Endothelial cell of umbilical vein (primary cell): ENCODE measurements at regions not wholly inside any gene's neighbourhood (a gene's known extent, or its start where the extent isn't known, plus 50 kb on each side); places are given as distances from the start of the nearest gene placed in this dataset.

Source experiments
- CTCF ChIP-seq, 2 donors: IDR thresholded peaks; 1 replicate in 1 of 2; 2 replicates in 1 of 2; pipeline ENCODE4 v1.5.1; 2011; ENCODE audit warnings: low read length in 2 of 2, mild to moderate bottlenecking in 2 of 2, moderate library complexity in 2 of 2, control low read depth in 1 of 2, inconsistent platforms in 1 of 2, low read depth in 1 of 2; ENCODE audit not compliant: insufficient read depth in 1 of 2; ENCODE audit errors: extremely low read depth in 1 of 2
- EZH2 ChIP-seq: IDR thresholded peaks from 2 replicates; pipeline ENCODE4 v1.6.1; 2012; ENCODE audit warnings: borderline replicate concordance, low read depth, mild to moderate bottlenecking, moderate library complexity, low read length, inconsistent platforms; ENCODE audit not compliant: severe bottlenecking
- FOS ChIP-seq: IDR thresholded peaks from 2 replicates; pipeline ENCODE4 v1.6.1; 2011; ENCODE audit warnings: mild to moderate bottlenecking, low read length, moderate library complexity, borderline replicate concordance; ENCODE audit not compliant: insufficient read depth
- GATA2 ChIP-seq: IDR thresholded peaks from 2 replicates; pipeline ENCODE4 v1.7.0; 2011; ENCODE audit warnings: low read depth, mild to moderate bottlenecking, moderate library complexity, mixed read lengths, low read length; ENCODE audit not compliant: insufficient read length, insufficient read depth
- JUN ChIP-seq: IDR thresholded peaks from 2 replicates; pipeline ENCODE4 v1.6.1; 2011; ENCODE audit warnings: borderline replicate concordance, low read depth; ENCODE audit not compliant: insufficient read length, insufficient read depth
- MAX ChIP-seq: IDR thresholded peaks from 2 replicates; pipeline ENCODE4 v1.6.1; 2011; ENCODE audit not compliant: insufficient read depth, insufficient read length
- MYC ChIP-seq: IDR thresholded peaks from one replicate; pipeline ENCODE4 v1.6.1; 2011; ENCODE audit warnings: mild to moderate bottlenecking, low read depth, low read length
- POLR2A ChIP-seq: IDR thresholded peaks from 2 replicates; pipeline ENCODE4 v1.6.1; 2012; ENCODE audit warnings: low read depth, mild to moderate bottlenecking, control low read depth, low read length
- POLR2AphosphoS5 ChIP-seq: IDR thresholded peaks from 2 replicates; pipeline ENCODE4 v1.6.1; 2012; ENCODE audit warnings: low read depth, mild to moderate bottlenecking, control low read depth, low read length, moderate library complexity; ENCODE audit not compliant: insufficient read depth

GRCh38 chr4:135724421-135724820 lies 1522.8 kb upstream of the PABPC4L start:
- no peak for TF ChIP-seq CTCF (IDR thresholded peaks at IDR 0.05; ENCODE audit: extremely low read depth in 1 of 2, insufficient read depth in 1 of 2, low read depth in 1 of 2, low read length in 2 of 2)
- no peak for TF ChIP-seq EZH2
- TF ChIP-seq FOS, result no peak
- TF ChIP-seq POLR2AphosphoS5, result no peak
- TF ChIP-seq MYC, result no peak
- no peak for TF ChIP-seq POLR2A
- no peak for TF ChIP-seq GATA2
- TF ChIP-seq MAX, result no peak
- no peak for TF ChIP-seq JUN
